NCI-H1105 (cell line): ENCODE measurements at regions not wholly inside any gene's neighbourhood (a gene's known extent, or its start where the extent isn't known, plus 50 kb on each side); places are given as distances from the start of the nearest gene placed in this dataset.
"Not testable (repeated sequence)": the region's sequence is repeated elsewhere in the genome, so short reads cannot be mapped to it uniquely, and the experiment has no call there.

Experiments used
- DNase-seq: peaks from one replicate; lab custom pipeline; 2025; lab: John Stamatoyannopoulos, UW

DNA sequence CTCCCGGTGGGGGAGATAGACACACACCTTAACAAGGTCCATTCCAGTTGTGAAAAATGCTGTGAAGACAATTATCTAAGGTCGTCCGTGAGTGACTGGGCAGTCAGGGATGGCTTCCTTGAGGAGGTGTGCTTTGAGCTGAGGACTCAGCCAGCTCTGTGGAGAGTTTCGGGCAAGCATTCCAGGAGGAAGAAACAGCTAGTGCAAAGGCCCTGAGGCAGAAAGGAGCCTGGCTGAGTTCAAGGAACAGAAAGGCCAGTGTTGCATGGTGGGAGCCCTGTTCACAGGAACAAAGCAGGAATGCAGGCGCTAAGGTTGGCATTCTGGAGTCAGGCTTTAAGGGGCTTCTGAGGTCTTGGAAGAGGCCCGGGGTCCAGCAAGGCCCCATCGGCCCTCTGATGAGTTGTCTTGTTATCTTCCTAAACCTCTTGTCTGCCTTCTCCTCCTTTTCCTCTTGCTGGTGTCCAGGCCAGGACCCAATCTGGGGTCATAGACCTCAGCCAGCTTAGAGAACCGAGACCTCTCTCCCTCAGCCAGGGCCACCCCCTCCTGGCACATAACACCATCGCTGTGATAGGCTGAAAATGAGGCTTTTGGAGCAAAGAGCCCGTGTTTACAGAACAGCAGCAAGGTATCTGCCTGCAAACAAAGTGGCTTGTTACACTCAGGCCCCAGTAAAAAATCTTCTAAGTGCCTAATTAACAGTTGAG lies 270.2 kb upstream of the MVB12B start:
- DNase-seq: peak; percentile 80

DNA sequence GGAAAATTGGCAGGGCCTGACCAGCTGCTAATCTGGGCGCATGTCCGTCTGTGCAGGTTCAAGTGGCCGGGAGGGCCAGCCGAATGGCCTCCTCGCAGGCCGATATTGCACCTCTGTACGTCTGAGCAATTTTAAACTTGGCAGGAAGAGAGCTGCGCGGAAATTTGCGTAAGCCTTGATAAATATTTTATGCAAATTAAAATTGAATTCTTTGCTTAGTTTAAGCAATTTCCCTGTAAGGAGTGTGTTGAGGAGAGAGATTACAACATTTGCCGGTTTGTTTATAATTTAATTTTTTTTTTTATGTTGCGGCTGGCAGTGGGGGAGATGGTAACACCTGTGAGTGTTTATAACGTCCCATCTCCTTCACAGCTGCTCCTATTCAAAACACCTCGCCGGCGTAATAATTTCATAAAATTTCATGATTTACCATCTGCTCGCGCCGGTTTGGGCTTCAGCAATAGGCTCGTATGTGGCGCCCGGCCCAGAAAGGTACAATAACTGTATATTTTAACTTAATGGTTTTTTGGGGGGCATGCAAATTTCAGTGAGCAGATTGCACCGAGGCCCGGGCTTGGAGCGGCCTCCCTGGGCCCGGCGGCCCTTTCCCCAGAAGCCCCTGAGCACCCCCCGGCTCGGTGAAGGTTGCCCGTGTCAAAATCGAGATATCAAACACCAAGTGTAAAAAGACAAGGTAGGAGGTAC lies 269.4 kb upstream of the MVB12B start:
- peak; percentile 80 for DNase-seq

DNA sequence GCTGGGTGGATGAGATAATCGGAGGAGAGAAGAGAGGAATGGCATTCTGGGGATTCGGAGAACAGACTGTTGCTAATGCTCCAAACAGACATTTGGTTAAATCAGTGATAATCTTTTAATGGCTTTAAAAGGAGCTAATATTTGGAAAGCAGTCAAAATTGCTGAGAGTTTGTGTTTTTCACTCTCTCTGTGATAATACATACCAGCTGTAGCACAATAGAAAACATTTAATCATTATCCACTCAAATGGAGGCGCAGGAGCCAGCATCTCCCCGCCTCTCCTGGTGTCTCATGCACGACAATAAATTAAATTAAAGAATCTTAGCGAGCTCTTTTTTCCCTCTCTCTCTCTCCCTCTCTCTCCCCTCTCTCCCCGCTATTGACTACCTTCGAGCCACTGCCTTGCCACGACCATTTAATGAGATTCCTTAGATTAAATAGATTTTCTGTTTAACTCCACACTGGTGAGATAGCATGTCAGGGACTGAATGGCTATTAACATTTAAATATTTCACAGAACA lies 268.6 kb upstream of the MVB12B start:
- peak; percentile 74 for DNase-seq

DNA sequence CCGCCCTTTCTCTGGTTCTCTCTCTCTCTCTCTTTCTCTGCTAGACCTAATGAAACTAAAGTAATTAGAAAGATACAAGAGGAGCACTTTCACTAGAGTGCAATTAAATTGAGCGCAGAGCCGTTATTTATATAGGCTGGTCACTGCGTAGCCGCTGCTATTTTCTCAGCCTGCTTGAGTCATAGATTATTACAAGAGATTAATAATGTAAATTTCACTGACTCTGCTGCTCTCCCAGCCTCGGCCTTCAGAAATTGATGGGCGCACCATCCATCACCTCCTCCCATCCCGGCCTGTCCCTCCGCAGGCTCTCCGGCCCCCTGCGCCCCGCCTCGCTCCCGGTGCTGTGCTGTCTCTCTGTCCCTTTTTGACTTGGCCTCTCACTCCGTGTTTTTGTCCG lies 268.0 kb upstream of the MVB12B start:
- DNase-seq: peak; percentile 54

GRCh38 chr9:126061575-126061974 lies 265.1 kb upstream of the MVB12B start:
- DNase-seq: no peak

- no peak for DNase-seq
These were observed 264.3 kb upstream of the MVB12B start for GRCh38 chr9:126062158-126062886.

DNA sequence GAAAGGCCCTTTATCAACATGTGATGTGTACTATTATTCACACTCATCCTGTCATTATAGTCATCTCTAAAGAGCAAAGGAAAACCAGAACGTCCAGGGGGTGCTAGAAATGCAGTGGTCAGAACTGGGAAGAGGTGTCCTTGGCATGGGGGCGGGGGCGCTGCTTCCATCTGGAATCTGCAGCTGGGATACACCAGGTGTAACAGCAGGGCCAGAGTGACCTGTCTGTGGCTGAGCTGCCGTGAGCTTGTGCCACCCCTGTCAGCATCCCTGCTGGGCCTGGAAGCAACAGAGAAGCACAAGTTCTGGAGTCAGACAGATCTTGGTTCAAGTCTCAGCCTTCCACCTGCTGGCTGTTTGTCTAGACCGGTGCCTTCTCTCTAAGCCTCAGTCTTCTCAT lies 263.3 kb upstream of the MVB12B start:
- no peak for DNase-seq

GRCh38 chr9:126066131-126066530 lies 260.5 kb upstream of the MVB12B start:
- no peak for DNase-seq

GRCh38 chr9:126067031-126067734 lies 259.4 kb upstream of the MVB12B start:
- DNase-seq: no peak

DNA sequence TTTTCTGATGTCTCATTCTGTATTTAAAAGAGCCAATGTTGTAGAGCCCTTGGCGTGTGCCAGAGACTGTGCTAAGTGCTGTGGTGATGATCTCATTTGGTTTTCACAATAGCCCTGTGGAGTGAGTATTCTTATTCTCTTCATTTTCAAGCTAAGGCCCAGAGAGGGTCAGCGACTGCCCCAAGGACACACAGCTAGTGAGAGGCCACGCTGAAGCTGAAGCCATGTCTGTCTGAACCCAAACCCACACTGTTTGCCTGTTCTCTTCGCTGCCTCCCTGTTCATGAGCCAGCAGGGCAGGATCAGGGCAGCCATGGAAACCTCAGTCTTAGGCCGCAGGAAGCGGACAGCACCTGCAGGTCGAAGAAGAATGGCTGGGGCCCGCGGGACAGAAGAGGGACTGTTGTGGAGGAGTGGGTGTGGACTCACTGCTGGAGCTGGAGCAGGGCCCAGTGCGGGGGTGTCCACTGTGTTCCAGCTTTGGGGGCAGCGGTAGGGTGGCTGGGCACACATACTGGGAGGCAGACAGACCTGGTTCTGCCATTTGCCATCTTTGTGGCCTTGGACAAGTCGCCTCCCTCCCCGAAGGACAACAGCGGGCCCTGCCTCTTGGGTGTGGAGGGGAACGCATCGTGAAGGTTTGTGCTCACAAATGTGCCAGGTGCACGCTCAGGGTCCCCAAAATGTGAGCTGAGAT lies 257.9 kb upstream of the MVB12B start:
- no peak for DNase-seq

- DNase-seq: no peak
These were observed 257.2 kb upstream of the MVB12B start for GRCh38 chr9:126069400-126069955.

DNA sequence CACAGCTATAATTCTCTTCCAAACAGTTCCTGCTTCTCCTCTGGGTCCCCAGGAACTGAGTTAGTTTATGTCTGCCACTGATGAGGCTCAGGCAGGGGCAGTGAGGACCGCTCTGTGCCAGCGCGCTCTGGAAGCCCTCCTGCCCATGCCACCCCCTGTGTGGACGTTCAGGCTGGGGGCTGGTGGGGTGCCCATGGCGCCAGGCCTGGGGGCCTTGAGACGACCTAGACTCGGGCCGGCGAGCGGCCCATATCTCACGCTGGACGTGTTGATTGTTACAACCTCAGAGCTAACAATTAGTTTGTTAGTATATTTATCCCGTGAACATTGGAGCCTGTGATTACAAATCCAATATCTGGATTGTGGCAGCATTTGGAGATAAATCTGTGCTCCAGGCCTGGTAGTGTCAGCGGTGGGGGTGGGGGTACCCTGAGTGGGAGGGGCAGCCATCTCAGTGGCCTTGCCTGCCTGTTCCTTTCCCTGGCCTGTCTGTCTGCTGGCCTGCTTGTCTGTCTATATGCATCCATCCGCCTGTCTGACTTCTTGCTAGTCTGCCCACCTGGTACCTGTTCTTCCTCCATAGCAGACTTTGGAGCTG lies 256.5 kb upstream of the MVB12B start:
- DNase-seq: no peak

DNA sequence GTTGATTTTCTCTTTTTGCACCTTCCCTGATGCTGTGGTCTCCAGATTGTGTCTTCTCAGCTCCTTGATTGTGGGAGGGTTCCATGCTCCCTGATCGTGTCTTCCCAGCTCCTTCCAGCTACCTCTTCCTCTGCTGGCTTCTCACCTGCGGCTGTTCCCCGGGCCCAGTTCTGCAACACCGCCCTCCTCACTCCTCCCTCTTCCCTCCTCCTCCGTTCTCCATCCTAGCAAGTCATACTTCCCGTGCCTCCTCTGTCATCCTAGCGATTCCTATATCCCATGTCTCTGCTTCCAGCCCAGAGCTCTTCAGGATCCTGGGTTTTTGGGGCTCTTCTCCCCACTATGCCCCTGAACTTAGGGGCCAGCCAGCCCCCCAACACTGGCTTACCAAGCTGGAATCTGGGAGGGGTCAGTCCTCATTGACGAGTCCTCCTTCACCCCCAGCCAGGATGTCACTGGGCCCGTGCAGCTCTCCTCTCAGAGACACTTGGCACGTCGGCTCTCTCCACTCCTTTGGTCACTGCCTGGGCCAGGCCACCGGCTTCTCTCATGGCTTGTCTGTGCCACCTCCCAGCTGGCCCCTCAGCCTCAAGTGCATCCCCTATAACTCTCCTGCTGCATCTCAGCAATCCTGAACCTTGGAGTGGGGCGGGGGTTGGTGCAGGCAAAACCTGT lies 255.4 kb upstream of the MVB12B start:
- no peak for DNase-seq

- not testable (repeated sequence) for DNase-seq
These were observed 249.0 kb upstream of the MVB12B start for GRCh38 chr9:126077656-126078055.

- no peak for DNase-seq
These were observed 246.0 kb upstream of the MVB12B start for GRCh38 chr9:126080641-126081040.

DNA sequence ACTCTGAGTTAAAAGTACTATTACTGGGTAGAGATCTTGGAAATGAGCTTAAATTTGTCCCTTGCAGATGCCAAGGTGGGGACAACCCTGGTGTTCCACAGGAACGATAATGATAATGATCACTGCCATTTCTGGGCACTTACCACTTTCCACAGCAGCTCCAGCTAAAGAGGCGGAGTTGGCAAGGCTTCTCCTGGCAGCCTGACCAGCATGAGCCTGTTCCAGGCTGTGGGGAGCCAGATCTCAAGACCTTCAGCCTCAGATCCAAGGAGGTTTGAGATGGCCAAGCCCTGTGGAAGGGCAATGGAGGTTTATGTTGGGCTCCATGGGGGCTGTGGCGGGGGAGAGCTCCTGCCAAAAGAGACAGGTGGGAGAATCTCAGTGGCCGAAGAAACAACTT lies 244.9 kb upstream of the MVB12B start:
- DNase-seq: no peak

DNA sequence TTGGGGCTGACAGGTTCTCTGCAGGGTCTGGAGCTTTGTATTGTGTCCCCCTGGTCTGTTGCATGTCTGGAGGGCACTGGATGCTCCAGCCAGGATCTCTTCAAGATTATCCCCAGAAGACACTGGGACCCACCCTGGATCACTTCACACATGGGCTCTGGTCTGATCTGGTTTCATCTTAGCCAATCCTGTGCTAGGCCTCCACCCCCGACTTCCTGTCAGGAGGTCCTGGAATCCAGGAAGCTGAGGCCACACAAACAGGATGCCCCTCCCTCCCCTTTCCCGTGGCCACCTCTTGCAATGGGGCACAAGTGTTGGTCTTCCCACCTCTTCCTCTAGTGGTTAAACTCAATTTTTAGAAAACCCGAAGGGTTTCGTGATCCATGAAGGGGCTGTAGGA lies 242.6 kb upstream of the MVB12B start:
- no peak for DNase-seq

- DNase-seq: no peak
These were observed 241.9 kb upstream of the MVB12B start for GRCh38 chr9:126084696-126085095.

DNA sequence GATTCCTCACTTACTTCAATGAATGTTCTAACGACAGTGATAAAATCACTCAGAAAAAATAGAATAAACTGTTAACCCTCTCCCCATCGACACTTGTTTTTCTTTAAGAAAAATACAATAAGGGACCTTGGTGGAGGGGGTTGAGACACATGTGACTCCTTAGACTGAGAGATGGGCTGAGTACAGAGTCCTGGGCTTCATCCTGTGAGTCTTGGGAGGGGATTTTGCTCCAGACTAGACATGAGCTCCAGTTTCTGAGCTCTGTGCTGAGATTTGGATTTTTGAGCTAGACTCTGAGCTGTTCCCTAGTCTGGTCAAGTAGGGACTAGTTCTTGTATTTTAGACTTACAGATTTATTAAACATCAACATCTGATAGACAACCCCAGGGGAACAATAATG lies 241.5 kb upstream of the MVB12B start:
- no peak for DNase-seq

- no peak for DNase-seq
These were observed 238.3 kb upstream of the MVB12B start for GRCh38 chr9:126088336-126088735.
